ENCODE measurements at regions not wholly inside any gene's neighbourhood (a gene's known extent, or its start where the extent isn't known, plus 50 kb on each side); places are given as distances from the start of the nearest gene placed in this dataset.

DNA sequence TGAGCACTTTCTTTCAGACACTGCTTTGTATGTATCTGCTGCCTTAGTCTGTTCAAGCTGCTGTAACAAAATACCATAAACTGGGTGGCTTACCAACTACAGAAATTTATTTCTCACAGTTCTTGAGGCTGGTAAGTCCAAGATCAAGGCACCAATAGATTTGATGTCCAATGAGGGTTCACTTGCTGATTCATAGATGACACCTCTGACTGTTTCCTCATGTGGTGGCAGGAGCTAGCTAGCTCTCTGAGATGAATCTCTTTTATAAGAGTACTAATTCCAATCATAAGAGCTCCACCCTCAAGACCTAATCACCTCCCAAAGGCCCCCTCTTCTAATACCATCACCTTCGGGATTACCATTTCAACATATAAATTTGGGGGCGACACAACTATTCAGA, 76.6 kb upstream of the ADO start:
- TF ChIP-seq, protein P1, sequence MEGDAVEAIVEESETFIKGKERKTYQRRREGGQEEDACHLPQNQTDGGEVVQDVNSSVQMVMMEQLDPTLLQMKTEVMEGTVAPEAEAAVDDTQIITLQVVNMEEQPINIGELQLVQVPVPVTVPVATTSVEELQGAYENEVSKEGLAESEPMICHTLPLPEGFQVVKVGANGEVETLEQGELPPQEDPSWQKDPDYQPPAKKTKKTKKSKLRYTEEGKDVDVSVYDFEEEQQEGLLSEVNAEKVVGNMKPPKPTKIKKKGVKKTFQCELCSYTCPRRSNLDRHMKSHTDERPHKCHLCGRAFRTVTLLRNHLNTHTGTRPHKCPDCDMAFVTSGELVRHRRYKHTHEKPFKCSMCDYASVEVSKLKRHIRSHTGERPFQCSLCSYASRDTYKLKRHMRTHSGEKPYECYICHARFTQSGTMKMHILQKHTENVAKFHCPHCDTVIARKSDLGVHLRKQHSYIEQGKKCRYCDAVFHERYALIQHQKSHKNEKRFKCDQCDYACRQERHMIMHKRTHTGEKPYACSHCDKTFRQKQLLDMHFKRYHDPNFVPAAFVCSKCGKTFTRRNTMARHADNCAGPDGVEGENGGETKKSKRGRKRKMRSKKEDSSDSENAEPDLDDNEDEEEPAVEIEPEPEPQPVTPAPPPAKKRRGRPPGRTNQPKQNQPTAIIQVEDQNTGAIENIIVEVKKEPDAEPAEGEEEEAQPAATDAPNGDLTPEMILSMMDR (IDR thresholded peaks at IDR 0.05) = no peak
- TF ChIP-seq POLR2A (IDR thresholded peaks at IDR 0.05) = no peak

All from right lobe of liver (tissue), 4 donors.